Kidney epithelial cell (primary cell): ENCODE measurements at regions not wholly inside any gene's neighbourhood (a gene's known extent, or its start where the extent isn't known, plus 50 kb on each side); places are given as distances from the start of the nearest gene placed in this dataset.

Experiments used
- DNase-seq: peaks from one replicate; pipeline ENCODE4 v3.0.0-alpha.2; 2010; ENCODE audit warnings: low read depth
- H3K27me3 ChIP-seq: 2 replicates; pipeline ENCODE4 v1.6.0; 2011; ENCODE audit warnings: low read length; ENCODE audit not compliant: control insufficient read depth, insufficient read depth
- H3K36me3 ChIP-seq: 2 replicates; pipeline ENCODE4 v1.5.1; 2011; ENCODE audit warnings: low read length; ENCODE audit not compliant: control insufficient read depth, insufficient read depth
- H3K4me3 ChIP-seq: 2 replicates; pipeline ENCODE4 v1.5.1; 2011; ENCODE audit warnings: low read depth, mild to moderate bottlenecking, control low read depth, low read length
- CTCF ChIP-seq: IDR thresholded peaks from 2 replicates; pipeline ENCODE4 v1.5.1; 2011; ENCODE audit warnings: mild to moderate bottlenecking, moderate library complexity, low read length, control low read depth, inconsistent platforms; ENCODE audit not compliant: insufficient read depth, poor library complexity, severe bottlenecking

- no peak for DNase-seq
- no peak overlapping the region for H3K4me3 ChIP-seq
- no peaks in the 10 kb centered on the region for H3K36me3 ChIP-seq
- no peaks in the 10 kb centered on the region for H3K27me3 ChIP-seq
- TF ChIP-seq CTCF, result no peak
Observed at GRCh38 chr3:144141496-144141895, 169.9 kb downstream of the DIPK2A start.

GRCh38 chr3:144142151-144142840, 170.7 kb downstream of the DIPK2A start:
- Histone ChIP-seq H3K36me3 (no peaks in the 10 kb centered on the region), H3K27me3 (no peaks in the 10 kb centered on the region), H3K4me3 (no peak overlapping the region)
- no peak for DNase-seq
- no peak for TF ChIP-seq CTCF

- no peak for DNase-seq
- TF ChIP-seq CTCF, result no peak
- H3K4me3 ChIP-seq, result no peak overlapping the region
Observed at GRCh38 chr3:144148356-144148755, 176.7 kb downstream of the DIPK2A start.

GRCh38 chr3:144151983-144152382, 180.4 kb downstream of the DIPK2A start:
- H3K4me3 ChIP-seq, result no peak overlapping the region
- no peaks in the 10 kb centered on the region for H3K36me3 ChIP-seq
- TF ChIP-seq CTCF, result no peak

More at GRCh38 chr3:144148356-144148755, 176.7 kb downstream of the DIPK2A start:
- no peaks in the 10 kb centered on the region for H3K36me3 ChIP-seq
- H3K27me3 ChIP-seq, result no peaks in the 10 kb centered on the region

GRCh38 chr3:144160627-144161026, 189.0 kb downstream of the DIPK2A start:
- TF ChIP-seq CTCF, result no peak

More at GRCh38 chr3:144151983-144152382, 180.4 kb downstream of the DIPK2A start:
- no peak for DNase-seq
- H3K27me3 ChIP-seq, result no peaks in the 10 kb centered on the region

GRCh38 chr3:144162042-144162441, 190.4 kb downstream of the DIPK2A start:
- H3K4me3 ChIP-seq, result no peak overlapping the region
- H3K36me3 ChIP-seq, result no peaks in the 10 kb centered on the region
- no peak for DNase-seq
- no peak for TF ChIP-seq CTCF
- H3K27me3 ChIP-seq, result no peaks in the 10 kb centered on the region

More at GRCh38 chr3:144160627-144161026, 189.0 kb downstream of the DIPK2A start:
- DNase-seq, result no peak
- no peaks in the 10 kb centered on the region for H3K27me3 ChIP-seq
- no peak overlapping the region for H3K4me3 ChIP-seq
- H3K36me3 ChIP-seq, result no peaks in the 10 kb centered on the region
